ENCODE measurements at regions not wholly inside any gene's neighbourhood (a gene's known extent, or its start where the extent isn't known, plus 50 kb on each side); places are given as distances from the start of the nearest gene placed in this dataset.
A peak's percentile ranks its signal among the peaks of the same experiment; 100 is the strongest.
"Not testable (repeated sequence)": the region's sequence is repeated elsewhere in the genome, so short reads cannot be mapped to it uniquely, and the experiment has no call there.

- DNase-seq (ENCODE audit: low read depth in 3 of 3), result no peak
Observed at GRCh38 chr6:135707426-135707825, 144.1 kb upstream of the PDE7B start.

- DNase-seq (ENCODE audit: low read depth in 3 of 3), result no peak
Observed at GRCh38 chr6:135710042-135710441, 141.5 kb upstream of the PDE7B start.

- DNase-seq (ENCODE audit: low read depth in 3 of 3), result no peak
Observed at GRCh38 chr6:135722190-135722589, 129.3 kb upstream of the PDE7B start.

GRCh38 chr6:135722679-135723078 lies 128.8 kb upstream of the PDE7B start:
- DNase-seq (ENCODE audit: low read depth in 3 of 3), result peak in 2 of 3 donors; percentile 7 to 22

GRCh38 chr6:135728589-135728988 lies 122.9 kb upstream of the PDE7B start:
- DNase-seq (ENCODE audit: low read depth in 3 of 3), result no peak

- DNase-seq (ENCODE audit: low read depth in 3 of 3), result no peak
Observed at GRCh38 chr6:135731116-135731515, 120.4 kb upstream of the PDE7B start.

- not testable (repeated sequence) for DNase-seq (ENCODE audit: low read depth in 3 of 3)
Observed at GRCh38 chr6:135736351-135736750, 115.2 kb upstream of the PDE7B start.

- no peak for DNase-seq (ENCODE audit: low read depth in 3 of 3)
Observed at GRCh38 chr6:135738636-135739035, 112.9 kb upstream of the PDE7B start.

- no peak for DNase-seq (ENCODE audit: low read depth in 3 of 3)
Observed at GRCh38 chr6:135739288-135739687, 112.2 kb upstream of the PDE7B start.

GRCh38 chr6:135740580-135740979 lies 110.9 kb upstream of the PDE7B start:
- DNase-seq (ENCODE audit: low read depth in 3 of 3), result no peak

- no peak for DNase-seq (ENCODE audit: low read depth in 3 of 3)
Observed at GRCh38 chr6:135743476-135743875, 108.0 kb upstream of the PDE7B start.

- no peak for DNase-seq (ENCODE audit: low read depth in 3 of 3)
Observed at GRCh38 chr6:135748189-135748588, 103.3 kb upstream of the PDE7B start.

GRCh38 chr6:135750081-135750480 lies 101.4 kb upstream of the PDE7B start:
- no peak for DNase-seq (ENCODE audit: low read depth in 3 of 3)

- no peak for DNase-seq (ENCODE audit: low read depth in 3 of 3)
Observed at GRCh38 chr6:135753196-135753595, 98.3 kb upstream of the PDE7B start.

GRCh38 chr6:135759831-135760230 lies 91.7 kb upstream of the PDE7B start:
- DNase-seq (ENCODE audit: low read depth in 3 of 3), result no peak

- DNase-seq (ENCODE audit: low read depth in 3 of 3), result no peak
Observed at GRCh38 chr6:135774006-135774405, 77.5 kb upstream of the PDE7B start.

GRCh38 chr6:135779213-135779612 lies 72.3 kb upstream of the PDE7B start:
- no peak for DNase-seq (ENCODE audit: low read depth in 3 of 3)

GRCh38 chr6:135780326-135780725 lies 71.2 kb upstream of the PDE7B start:
- DNase-seq (ENCODE audit: low read depth in 3 of 3), result no peak

- DNase-seq (ENCODE audit: low read depth in 3 of 3), result no peak
Observed at GRCh38 chr6:135782546-135782945, 69.0 kb upstream of the PDE7B start.

GRCh38 chr6:135784507-135784906 lies 67.0 kb upstream of the PDE7B start:
- DNase-seq (ENCODE audit: low read depth in 3 of 3), result no peak

- DNase-seq (ENCODE audit: low read depth in 3 of 3), result no peak
Observed at GRCh38 chr6:135789375-135790050, 62.0 kb upstream of the PDE7B start.

GRCh38 chr6:135791441-135791840 lies 60.1 kb upstream of the PDE7B start:
- no peak for DNase-seq (ENCODE audit: low read depth in 3 of 3)

- no peak for DNase-seq (ENCODE audit: low read depth in 3 of 3)
Observed at GRCh38 chr6:135796643-135797305, 54.7 kb upstream of the PDE7B start.

- DNase-seq (ENCODE audit: low read depth in 3 of 3), result no peak
Observed at GRCh38 chr6:135797361-135797760, 54.1 kb upstream of the PDE7B start.
